Epithelial cell of proximal tubule (primary cell): ENCODE measurements at regions not wholly inside any gene's neighbourhood (a gene's known extent, or its start where the extent isn't known, plus 50 kb on each side); places are given as distances from the start of the nearest gene placed in this dataset.
"Not testable (repeated sequence)": the region's sequence is repeated elsewhere in the genome, so short reads cannot be mapped to it uniquely, and the experiment has no call there.

Experiments
- DNase-seq: peaks from one replicate; pipeline ENCODE4 v3.0.0-alpha.2; 2011; ENCODE audit warnings: low read depth
- H3K4me3 ChIP-seq: 2 replicates; pipeline ENCODE4 v1.5.1; 2011; ENCODE audit warnings: low read depth, mild to moderate bottlenecking, low read length
- TF ChIP-seq, protein P1 (sequence below): conservative IDR thresholded peaks from 2 replicates; pipeline ENCODE4 v1.5.1; 2012; ENCODE audit warnings: low read depth, mild to moderate bottlenecking, low read length

DNA sequence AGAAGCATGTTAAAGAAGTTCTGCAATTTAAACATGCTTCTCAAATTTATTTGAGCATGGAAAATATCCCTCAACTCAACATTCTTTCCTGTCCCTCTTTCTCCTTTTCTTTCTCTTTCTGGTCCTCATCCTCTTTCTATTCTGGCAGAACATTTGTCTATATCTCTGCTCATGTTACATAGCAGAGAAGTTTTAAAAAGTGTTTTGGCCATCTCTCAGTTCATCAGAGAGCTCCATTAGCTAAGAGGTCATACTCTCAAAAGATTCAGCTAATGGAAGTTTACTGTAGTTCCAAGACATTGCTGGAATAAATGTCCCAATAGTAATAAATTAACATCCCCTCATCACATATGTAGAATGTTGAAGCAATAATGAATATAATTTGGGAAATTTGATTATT is 53.5 kb downstream of the XCL2 start:
- no peak overlapping the region for H3K4me3 ChIP-seq
- TF ChIP-seq, protein P1, sequence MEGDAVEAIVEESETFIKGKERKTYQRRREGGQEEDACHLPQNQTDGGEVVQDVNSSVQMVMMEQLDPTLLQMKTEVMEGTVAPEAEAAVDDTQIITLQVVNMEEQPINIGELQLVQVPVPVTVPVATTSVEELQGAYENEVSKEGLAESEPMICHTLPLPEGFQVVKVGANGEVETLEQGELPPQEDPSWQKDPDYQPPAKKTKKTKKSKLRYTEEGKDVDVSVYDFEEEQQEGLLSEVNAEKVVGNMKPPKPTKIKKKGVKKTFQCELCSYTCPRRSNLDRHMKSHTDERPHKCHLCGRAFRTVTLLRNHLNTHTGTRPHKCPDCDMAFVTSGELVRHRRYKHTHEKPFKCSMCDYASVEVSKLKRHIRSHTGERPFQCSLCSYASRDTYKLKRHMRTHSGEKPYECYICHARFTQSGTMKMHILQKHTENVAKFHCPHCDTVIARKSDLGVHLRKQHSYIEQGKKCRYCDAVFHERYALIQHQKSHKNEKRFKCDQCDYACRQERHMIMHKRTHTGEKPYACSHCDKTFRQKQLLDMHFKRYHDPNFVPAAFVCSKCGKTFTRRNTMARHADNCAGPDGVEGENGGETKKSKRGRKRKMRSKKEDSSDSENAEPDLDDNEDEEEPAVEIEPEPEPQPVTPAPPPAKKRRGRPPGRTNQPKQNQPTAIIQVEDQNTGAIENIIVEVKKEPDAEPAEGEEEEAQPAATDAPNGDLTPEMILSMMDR = no peak
- no peak for DNase-seq

DNA sequence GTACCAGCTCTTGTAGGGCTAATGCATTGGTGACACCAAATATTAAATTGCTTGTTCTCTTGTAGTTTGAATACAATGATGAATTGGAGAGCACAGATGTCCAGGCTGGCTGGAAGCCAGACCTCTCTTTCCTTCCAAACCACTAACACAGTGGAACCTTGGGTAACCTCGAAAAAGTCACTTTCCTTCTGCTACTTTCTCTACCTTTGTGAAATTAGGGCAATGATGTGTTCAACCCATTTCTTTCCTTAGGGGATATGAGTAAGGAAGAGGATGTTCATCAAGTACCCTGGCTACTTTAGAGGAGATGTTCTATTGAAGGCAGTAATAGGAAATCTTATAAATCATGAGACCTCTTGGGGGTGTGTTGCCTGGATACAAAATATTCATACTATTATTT is 55.7 kb downstream of the XCL2 start:
- TF ChIP-seq, protein P1 = no peak
- no peak for DNase-seq
- H3K4me3 ChIP-seq = no peak overlapping the region

DNA sequence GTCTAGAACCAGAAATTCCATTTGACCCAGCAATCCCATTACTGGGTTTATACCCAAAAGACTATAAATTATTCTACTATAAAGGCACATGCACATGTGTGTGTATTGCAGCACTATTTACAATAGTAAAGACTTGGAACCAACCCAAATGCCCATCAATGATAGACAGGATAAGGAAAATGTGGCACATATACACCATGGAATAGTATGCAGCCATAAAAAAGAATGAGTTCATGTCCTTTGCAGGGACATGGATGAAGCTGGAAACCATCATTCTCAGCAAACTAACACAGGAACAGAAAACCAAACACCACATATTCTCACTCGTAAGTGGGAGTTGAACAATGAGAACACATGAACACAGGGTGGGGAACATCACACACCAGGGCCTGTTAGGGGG is 57.0 kb downstream of the XCL2 start:
- not testable (repeated sequence) for DNase-seq, H3K4me3 ChIP-seq

DNA sequence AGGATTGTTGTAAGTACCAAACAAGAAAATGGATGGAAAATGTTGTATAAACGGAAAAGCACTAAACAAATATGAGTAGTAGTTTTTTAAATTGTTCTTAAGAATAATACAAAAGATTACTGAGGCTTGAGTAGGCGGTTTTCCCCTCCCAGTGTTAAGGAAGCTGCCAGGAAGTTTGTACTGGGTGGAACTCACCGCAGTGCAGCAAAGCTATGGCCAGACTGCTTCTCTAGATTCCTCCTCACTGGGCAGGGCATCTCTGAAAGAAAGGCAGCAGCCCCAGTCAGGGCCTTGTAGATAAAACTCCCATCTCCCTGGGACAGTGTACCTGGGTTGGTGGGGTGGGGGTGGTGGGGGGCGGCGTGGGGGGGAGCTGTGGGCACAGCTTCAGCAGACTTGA is 58.7 kb downstream of the XCL2 start:
- no peak for DNase-seq
- H3K4me3 ChIP-seq = no peak overlapping the region
- TF ChIP-seq, protein P1 = no peak

DNA sequence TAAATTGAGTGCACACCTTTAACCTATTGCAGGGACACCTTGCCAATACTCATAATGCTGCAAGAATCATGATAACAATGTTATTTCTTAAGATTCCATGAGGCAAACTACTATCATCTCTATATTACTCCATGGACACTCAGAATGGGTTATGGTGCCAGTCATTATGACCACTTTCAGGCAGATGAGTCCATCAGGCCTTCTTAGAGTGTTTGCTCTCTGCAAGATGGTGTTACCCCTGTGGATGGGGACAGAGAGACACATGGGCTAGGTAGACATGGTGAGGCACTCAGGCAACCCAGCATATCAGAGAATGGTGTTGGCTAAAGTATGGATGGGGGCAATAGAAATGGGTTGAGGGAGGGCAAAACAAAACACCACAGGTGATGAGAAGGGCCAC is 59.7 kb downstream of the XCL2 start:
- DNase-seq = no peak
- TF ChIP-seq, protein P1 = no peak
- H3K4me3 ChIP-seq = no peak overlapping the region

DNA sequence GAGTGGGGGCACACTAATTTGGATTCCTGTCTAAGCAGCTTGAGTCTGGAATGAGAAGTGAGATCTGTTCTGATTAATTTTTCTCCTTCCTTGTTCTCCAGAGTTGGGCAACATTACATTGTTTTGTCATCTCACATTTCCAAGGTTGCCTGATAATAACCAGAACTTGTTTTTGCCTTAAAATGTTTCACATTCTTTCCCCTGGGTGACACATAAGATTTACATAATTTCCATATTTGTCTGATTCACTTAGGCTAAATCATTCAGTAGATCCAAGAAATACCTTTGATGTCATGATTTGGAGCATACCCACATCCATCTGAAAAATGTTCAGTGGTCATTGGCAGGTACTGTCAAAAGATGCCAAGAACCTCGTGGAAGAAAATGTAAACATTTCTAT is 60.3 kb downstream of the XCL2 start:
- no peak overlapping the region for H3K4me3 ChIP-seq
- peak; percentile 79 for DNase-seq
- TF ChIP-seq, protein P1 = no peak

DNA sequence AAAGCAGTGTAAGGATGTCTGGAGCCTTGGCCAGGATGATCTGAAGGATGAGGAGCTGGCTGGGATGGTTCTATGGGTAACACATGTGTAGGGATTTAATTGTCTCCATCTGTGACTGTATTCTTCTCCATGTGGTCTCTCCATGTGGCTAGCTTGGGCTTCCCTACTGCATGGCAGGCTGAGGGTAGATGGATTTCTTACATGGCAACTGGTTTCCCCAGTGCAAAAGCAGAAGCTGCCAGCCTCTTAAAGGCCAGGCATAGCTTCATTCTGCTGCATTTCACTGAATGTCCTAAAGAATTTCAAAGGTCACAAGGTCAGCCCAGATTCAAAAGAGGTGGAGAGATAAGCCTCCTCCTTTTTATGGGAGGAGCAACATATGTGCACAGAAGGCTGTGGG is 61.7 kb downstream of the XCL2 start:
- TF ChIP-seq, protein P1 = no peak
- DNase-seq = no peak
- no peak overlapping the region for H3K4me3 ChIP-seq

DNA sequence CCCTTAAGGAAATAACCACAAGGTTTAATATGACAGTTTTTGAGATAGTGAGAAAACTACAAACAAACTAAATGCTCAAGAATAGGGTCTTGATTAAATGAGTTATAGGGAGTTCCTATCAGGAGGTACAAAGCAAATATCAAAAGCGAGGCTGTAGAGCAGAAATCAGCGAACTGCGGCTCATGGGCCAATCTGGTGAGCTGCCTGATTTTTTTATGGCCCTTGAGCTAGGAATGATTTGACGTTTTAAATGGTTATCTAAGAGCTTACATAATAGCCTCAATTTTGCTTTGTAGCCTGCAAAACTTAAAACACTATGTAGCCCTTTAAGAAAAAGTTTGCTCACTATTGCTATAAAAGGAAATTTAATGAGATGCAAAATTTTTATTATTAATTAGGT is 62.2 kb downstream of the XCL2 start:
- TF ChIP-seq, protein P1 = no peak

More for the DNA sequence above, 62.2 kb downstream of the XCL2 start:
- H3K4me3 ChIP-seq = no peak overlapping the region
- DNase-seq = no peak
